Thyroid gland (tissue), 4 donors: ENCODE measurements at regions not wholly inside any gene's neighbourhood (a gene's known extent, or its start where the extent isn't known, plus 50 kb on each side); places are given as distances from the start of the nearest gene placed in this dataset.

Source experiments
- POLR2A ChIP-seq, 2 donors: fragments of 450-650 bp; IDR thresholded peaks; one replicate each; pipeline ENCODE4 v1.6.1; 2017; ENCODE audit warnings: antibody characterized with exemption in 2 of 2, mild to moderate bottlenecking in 2 of 2, moderate library complexity in 1 of 2
- TF ChIP-seq, protein P1 (sequence below), 6 experiments: fragments of 200-600 bp in 3 of 6; fragments of 450-650 bp in 3 of 6; sonication (generic) in 3 of 6; IDR thresholded peaks; one replicate each; pipeline ENCODE4 v1.5.1; 2016 to 2019; ENCODE audit warnings: antibody characterized with exemption in 6 of 6, mild to moderate bottlenecking in 2 of 6, inconsistent platforms in 1 of 6, moderate library complexity in 1 of 6

DNA sequence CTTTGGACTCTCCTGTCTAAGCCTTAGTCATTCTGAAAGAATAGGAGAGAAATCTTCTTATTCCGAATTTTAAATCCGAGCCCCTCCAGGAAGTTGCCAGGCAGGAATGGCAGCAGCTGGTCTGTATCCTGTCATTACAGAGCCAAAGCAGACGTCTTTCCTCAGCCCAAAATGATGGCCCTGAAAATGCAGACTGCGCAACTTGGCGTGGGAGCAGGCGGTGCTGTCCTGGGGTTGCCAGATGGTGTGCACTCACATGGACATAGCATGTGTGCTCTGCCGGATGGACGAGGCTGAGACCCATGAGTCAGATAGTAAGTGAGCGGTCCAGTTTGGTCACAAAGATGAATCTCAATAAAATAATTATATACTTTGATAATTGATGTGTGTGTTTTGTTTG is 410.4 kb downstream of the KCTD16 start:
- TF ChIP-seq, protein P1, sequence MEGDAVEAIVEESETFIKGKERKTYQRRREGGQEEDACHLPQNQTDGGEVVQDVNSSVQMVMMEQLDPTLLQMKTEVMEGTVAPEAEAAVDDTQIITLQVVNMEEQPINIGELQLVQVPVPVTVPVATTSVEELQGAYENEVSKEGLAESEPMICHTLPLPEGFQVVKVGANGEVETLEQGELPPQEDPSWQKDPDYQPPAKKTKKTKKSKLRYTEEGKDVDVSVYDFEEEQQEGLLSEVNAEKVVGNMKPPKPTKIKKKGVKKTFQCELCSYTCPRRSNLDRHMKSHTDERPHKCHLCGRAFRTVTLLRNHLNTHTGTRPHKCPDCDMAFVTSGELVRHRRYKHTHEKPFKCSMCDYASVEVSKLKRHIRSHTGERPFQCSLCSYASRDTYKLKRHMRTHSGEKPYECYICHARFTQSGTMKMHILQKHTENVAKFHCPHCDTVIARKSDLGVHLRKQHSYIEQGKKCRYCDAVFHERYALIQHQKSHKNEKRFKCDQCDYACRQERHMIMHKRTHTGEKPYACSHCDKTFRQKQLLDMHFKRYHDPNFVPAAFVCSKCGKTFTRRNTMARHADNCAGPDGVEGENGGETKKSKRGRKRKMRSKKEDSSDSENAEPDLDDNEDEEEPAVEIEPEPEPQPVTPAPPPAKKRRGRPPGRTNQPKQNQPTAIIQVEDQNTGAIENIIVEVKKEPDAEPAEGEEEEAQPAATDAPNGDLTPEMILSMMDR (IDR thresholded peaks at IDR 0.05) = no peak
- no peak for TF ChIP-seq POLR2A (IDR thresholded peaks at IDR 0.05)
